Stomach (tissue), 4 donors: ENCODE measurements at regions not wholly inside any gene's neighbourhood (a gene's known extent, or its start where the extent isn't known, plus 50 kb on each side); places are given as distances from the start of the nearest gene placed in this dataset.

ENCODE experiments used
- CTCF ChIP-seq, 7 experiments: fragments of 450-650 bp in 4 of 7; fragments of 200-600 bp in 3 of 7; sonication (generic) in 3 of 7; IDR thresholded peaks; one replicate each; pipeline ENCODE4 v1.5.1; 2016 to 2019; ENCODE audit warnings: antibody characterized with exemption in 7 of 7, control low read depth in 2 of 7, mild to moderate bottlenecking in 1 of 7
- EP300 ChIP-seq: sonication (generic); formaldehyde crosslinking; IDR thresholded peaks from one replicate; pipeline ENCODE4 v1.6.1; 2017; ENCODE audit warnings: antibody characterized with exemption

DNA sequence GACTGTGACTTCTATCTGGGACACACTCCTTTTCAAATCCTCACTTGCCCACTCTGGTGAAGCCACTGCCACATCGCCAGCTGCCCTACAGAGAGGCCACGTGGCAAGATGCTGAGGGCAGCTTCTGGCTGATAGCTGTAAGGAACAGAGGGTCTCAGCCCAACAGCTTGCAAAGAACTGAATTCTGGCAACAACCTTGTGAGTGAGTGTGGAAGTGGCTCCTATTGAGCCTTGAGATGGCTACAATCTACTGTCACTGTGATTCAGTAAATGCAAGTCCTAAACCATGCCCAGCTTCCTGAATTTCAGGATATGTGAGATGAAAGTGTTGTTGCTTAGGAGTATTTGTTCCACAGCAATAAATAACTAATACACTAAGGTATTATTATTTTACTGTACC is 314.3 kb upstream of the TMTC4 start:
- TF ChIP-seq CTCF (IDR thresholded peaks at IDR 0.05) (no peak), EP300 (no peak)
